ENCODE measurements at regions not wholly inside any gene's neighbourhood (a gene's known extent, or its start where the extent isn't known, plus 50 kb on each side); places are given as distances from the start of the nearest gene placed in this dataset.
A peak's percentile ranks its signal among the peaks of the same experiment; 100 is the strongest.

GRCh38 chr14:71780822-71781221 is 151.4 kb upstream of the RGS6 start:
- Mint-ChIP-seq H3K9me3 (peaks cover 14% of the 10 kb centered on the region), H3K27ac (peak overlapping the region; percentile 93), H3K36me3 (ENCODE audit: low read depth) (no peaks in the 10 kb centered on the region), H3K4me3 (no peak overlapping the region), H3K27me3 (ENCODE audit: low read depth, poor library complexity) (no peaks in the 10 kb centered on the region), H3K4me1 (peaks cover 4% of the 10 kb centered on the region)
- no peak for DNase-seq
- TF ChIP-seq CTCF (IDR thresholded peaks at IDR 0.05) = no peak

GRCh38 chr14:71783088-71783487 is 149.1 kb upstream of the RGS6 start:
- Mint-ChIP-seq H3K4me1 (peaks cover 4% of the 10 kb centered on the region), H3K9me3 (peaks cover 13% of the 10 kb centered on the region), H3K27ac (no peak overlapping the region), H3K36me3 (ENCODE audit: low read depth) (no peaks in the 10 kb centered on the region), H3K27me3 (ENCODE audit: low read depth, poor library complexity) (no peaks in the 10 kb centered on the region), H3K4me3 (no peak overlapping the region)
- no peak for DNase-seq
- TF ChIP-seq CTCF (IDR thresholded peaks at IDR 0.05) = no peak

- peaks cover 4% of the 10 kb centered on the region for H3K4me1 Mint-ChIP-seq
- no peak overlapping the region for H3K27ac Mint-ChIP-seq
- no peaks in the 10 kb centered on the region for H3K36me3 Mint-ChIP-seq (ENCODE audit: low read depth)
- H3K4me3 Mint-ChIP-seq = no peak overlapping the region
- TF ChIP-seq CTCF (IDR thresholded peaks at IDR 0.05) = no peak
- no peaks in the 10 kb centered on the region for H3K27me3 Mint-ChIP-seq (ENCODE audit: low read depth, poor library complexity)
- no peak for DNase-seq
- peaks cover 13% of the 10 kb centered on the region for H3K9me3 Mint-ChIP-seq
These were observed 148.4 kb upstream of the RGS6 start for GRCh38 chr14:71783786-71784185.

GRCh38 chr14:71789005-71789404 is 143.2 kb upstream of the RGS6 start:
- H3K27me3 Mint-ChIP-seq (ENCODE audit: low read depth, poor library complexity) = no peaks in the 10 kb centered on the region
- H3K36me3 Mint-ChIP-seq (ENCODE audit: low read depth) = no peaks in the 10 kb centered on the region

GRCh38 chr14:71799841-71800240 is 132.4 kb upstream of the RGS6 start:
- no peak overlapping the region for H3K4me3 Mint-ChIP-seq
- H3K4me1 Mint-ChIP-seq = peaks cover 6% of the 10 kb centered on the region
- H3K9me3 Mint-ChIP-seq = no peaks in the 10 kb centered on the region
- no peak for TF ChIP-seq CTCF (IDR thresholded peaks at IDR 0.05)
- no peaks in the 10 kb centered on the region for H3K36me3 Mint-ChIP-seq (ENCODE audit: low read depth)
- H3K27me3 Mint-ChIP-seq (ENCODE audit: low read depth, poor library complexity) = peaks cover 9% of the 10 kb centered on the region
- no peak for DNase-seq
- H3K27ac Mint-ChIP-seq = no peak overlapping the region

More at GRCh38 chr14:71789005-71789404, 143.2 kb upstream of the RGS6 start:
- Mint-ChIP-seq H3K4me1 (no peaks in the 10 kb centered on the region), H3K27ac (no peak overlapping the region), H3K4me3 (no peak overlapping the region), H3K9me3 (peaks cover 14% of the 10 kb centered on the region)
- no peak for DNase-seq
- TF ChIP-seq CTCF (IDR thresholded peaks at IDR 0.05) = no peak

- H3K9me3 Mint-ChIP-seq = no peaks in the 10 kb centered on the region
- no peaks in the 10 kb centered on the region for H3K36me3 Mint-ChIP-seq (ENCODE audit: low read depth)
- H3K4me1 Mint-ChIP-seq = peaks cover 8% of the 10 kb centered on the region
- no peak overlapping the region for H3K4me3 Mint-ChIP-seq
- peaks cover 6% of the 10 kb centered on the region for H3K27me3 Mint-ChIP-seq (ENCODE audit: low read depth, poor library complexity)
- no peak for DNase-seq
- H3K27ac Mint-ChIP-seq = no peak overlapping the region
- no peak for TF ChIP-seq CTCF (IDR thresholded peaks at IDR 0.05)
These were observed 131.4 kb upstream of the RGS6 start for GRCh38 chr14:71800878-71801277.
